ENCODE measurements at regions not wholly inside any gene's neighbourhood (a gene's known extent, or its start where the extent isn't known, plus 50 kb on each side); places are given as distances from the start of the nearest gene placed in this dataset.

DNA sequence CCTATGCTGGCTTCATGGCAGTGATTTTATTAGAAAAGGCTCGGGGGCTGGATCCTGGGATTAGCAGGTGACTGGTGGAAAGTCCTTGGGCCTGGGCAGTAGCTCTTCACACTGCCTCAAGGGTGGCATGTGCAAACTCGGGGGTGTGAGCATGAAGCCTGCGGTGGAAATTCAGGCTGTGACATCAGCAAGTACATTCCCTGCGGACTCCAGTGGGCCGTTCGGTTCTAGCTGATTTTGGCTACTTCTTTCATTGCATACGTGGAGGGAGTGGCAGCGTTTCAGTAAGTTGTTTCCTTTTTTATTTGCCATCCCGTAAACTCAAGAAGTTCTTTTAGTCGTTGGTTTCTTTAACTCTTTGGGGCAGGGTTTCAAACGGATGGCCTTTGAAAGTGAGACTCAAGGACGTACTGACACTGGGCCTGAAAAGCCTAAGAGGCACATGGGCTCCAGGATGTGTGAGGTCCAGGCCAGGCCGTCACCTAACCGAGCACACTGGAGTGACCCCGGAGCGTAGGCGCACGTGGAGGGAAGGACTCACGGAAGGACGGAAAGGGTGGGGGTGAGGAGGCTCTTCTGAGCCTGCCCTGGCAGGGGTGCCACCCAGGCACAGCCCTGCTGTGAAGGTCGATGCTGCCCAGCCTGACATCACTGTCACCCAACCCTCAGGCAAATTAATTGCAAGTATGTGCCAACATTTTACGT is 104.0 kb upstream of the FRMD1 start:
- TF ChIP-seq, protein P1, sequence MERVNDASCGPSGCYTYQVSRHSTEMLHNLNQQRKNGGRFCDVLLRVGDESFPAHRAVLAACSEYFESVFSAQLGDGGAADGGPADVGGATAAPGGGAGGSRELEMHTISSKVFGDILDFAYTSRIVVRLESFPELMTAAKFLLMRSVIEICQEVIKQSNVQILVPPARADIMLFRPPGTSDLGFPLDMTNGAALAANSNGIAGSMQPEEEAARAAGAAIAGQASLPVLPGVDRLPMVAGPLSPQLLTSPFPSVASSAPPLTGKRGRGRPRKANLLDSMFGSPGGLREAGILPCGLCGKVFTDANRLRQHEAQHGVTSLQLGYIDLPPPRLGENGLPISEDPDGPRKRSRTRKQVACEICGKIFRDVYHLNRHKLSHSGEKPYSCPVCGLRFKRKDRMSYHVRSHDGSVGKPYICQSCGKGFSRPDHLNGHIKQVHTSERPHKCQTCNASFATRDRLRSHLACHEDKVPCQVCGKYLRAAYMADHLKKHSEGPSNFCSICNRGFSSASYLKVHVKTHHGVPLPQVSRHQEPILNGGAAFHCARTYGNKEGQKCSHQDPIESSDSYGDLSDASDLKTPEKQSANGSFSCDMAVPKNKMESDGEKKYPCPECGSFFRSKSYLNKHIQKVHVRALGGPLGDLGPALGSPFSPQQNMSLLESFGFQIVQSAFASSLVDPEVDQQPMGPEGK (CRISPR knock-in tag; IDR thresholded peaks at IDR 0.05; ENCODE audit: borderline replicate concordance), result no peak
- TF ChIP-seq RARB (CRISPR knock-in tag; IDR thresholded peaks at IDR 0.05) (no peak), ISL1 (CRISPR knock-in tag; IDR thresholded peaks at IDR 0.05) (no peak), ZNF8 (CRISPR knock-in tag; IDR thresholded peaks at IDR 0.05) (no peak), SNAI2 (CRISPR knock-in tag; IDR thresholded peaks at IDR 0.05) (no peak), ZNF565 (CRISPR knock-in tag; conservative IDR thresholded peaks at IDR 0.05; ENCODE audit: low read depth) (no peak), GLIS3 (CRISPR knock-in tag; IDR thresholded peaks at IDR 0.05) (no peak), ESRRG (CRISPR knock-in tag; IDR thresholded peaks at IDR 0.05) (no peak), ZFP30 (CRISPR knock-in tag; IDR thresholded peaks at IDR 0.05) (no peak), ZC3H10 (CRISPR knock-in tag; IDR thresholded peaks at IDR 0.05) (no peak), ARNTL (CRISPR knock-in tag; IDR thresholded peaks at IDR 0.05; ENCODE audit: borderline replicate concordance, low read depth) (no peak), TOX (CRISPR knock-in tag; IDR thresholded peaks at IDR 0.05; ENCODE audit: borderline replicate concordance) (no peak)
- TF ChIP-seq, protein P2, sequence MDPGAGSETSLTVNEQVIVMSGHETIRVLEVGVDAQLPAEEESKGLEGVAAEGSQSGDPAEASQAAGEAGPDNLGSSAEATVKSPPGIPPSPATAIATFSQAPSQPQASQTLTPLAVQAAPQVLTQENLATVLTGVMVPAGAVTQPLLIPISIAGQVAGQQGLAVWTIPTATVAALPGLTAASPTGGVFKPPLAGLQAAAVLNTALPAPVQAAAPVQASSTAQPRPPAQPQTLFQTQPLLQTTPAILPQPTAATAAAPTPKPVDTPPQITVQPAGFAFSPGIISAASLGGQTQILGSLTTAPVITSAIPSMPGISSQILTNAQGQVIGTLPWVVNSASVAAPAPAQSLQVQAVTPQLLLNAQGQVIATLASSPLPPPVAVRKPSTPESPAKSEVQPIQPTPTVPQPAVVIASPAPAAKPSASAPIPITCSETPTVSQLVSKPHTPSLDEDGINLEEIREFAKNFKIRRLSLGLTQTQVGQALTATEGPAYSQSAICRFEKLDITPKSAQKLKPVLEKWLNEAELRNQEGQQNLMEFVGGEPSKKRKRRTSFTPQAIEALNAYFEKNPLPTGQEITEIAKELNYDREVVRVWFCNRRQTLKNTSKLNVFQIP (CRISPR knock-in tag; IDR thresholded peaks at IDR 0.05; ENCODE audit: borderline replicate concordance, low read depth), result no peak
- TF ChIP-seq, protein P3, sequence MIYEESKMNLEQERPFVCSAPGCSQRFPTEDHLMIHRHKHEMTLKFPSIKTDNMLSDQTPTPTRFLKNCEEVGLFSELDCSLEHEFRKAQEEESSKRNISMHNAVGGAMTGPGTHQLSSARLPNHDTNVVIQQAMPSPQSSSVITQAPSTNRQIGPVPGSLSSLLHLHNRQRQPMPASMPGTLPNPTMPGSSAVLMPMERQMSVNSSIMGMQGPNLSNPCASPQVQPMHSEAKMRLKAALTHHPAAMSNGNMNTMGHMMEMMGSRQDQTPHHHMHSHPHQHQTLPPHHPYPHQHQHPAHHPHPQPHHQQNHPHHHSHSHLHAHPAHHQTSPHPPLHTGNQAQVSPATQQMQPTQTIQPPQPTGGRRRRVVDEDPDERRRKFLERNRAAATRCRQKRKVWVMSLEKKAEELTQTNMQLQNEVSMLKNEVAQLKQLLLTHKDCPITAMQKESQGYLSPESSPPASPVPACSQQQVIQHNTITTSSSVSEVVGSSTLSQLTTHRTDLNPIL (CRISPR knock-in tag; IDR thresholded peaks at IDR 0.05; ENCODE audit: low read depth), result no peak

Measured in SK-N-SH treated with all-trans-retinoic acid at 6 μM for 48 hours (cell line).